NCI-H187 treated with DMSO at 0.1 percent for 48 hours (cell line): ENCODE measurements at regions not wholly inside any gene's neighbourhood (a gene's known extent, or its start where the extent isn't known, plus 50 kb on each side); places are given as distances from the start of the nearest gene placed in this dataset.
"Not testable (repeated sequence)": the region's sequence is repeated elsewhere in the genome, so short reads cannot be mapped to it uniquely, and the experiment has no call there.

Source experiments
- DNase-seq: peaks from one replicate; lab custom pipeline; 2025; lab: John Stamatoyannopoulos, UW

DNA sequence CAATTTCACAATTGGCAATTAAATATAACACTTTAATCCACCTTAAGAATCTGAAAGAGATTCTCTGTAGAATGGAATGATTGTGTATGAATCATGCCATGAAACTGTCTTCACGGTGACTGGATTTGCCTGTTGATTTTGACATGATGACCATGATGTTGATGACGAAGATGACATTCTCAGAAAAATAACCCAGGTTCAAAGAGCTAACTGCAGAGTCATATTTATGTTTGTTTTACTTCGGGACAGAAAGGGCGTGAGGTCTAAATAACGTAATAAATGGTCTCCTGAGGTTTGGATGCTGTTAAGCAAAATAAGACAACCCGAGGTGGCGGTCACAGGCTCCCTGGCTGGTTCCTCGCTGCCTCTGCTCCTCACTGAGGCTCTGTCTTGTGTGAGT, 532.0 kb downstream of the TMEM121 start:
- no peak for DNase-seq

DNA sequence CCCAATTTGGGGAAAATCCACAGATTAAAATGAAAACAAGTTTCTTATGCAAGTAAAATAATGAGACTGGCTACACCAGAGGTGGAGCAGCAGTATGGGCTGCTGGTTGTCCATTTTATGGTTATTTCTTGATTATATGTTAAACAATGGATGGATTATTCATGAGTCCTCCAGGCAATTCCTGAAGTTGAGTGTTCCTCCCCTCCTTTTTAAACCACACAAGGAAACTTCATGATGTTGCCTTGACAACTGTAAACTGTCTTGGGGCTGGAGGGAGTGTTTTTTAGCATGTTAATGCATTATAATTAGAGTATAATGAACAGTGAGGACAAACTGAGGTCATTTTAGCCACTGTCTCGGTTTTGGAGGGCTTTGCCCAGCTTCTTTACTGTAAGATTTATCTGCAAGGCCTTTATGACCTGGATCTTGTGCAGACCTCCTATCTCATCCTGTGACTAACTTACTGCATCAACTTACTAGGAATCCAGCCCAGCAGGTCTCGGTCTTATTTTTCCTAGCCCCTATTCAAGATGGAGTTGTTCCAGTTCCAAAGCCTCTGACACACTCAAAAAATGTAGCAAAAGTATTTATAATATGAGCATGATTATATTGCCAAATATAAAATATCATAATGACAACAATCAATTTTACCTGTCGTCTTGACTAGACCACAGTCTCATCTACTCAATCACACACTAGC, 534.0 kb downstream of the TMEM121 start:
- no peak for DNase-seq

DNA sequence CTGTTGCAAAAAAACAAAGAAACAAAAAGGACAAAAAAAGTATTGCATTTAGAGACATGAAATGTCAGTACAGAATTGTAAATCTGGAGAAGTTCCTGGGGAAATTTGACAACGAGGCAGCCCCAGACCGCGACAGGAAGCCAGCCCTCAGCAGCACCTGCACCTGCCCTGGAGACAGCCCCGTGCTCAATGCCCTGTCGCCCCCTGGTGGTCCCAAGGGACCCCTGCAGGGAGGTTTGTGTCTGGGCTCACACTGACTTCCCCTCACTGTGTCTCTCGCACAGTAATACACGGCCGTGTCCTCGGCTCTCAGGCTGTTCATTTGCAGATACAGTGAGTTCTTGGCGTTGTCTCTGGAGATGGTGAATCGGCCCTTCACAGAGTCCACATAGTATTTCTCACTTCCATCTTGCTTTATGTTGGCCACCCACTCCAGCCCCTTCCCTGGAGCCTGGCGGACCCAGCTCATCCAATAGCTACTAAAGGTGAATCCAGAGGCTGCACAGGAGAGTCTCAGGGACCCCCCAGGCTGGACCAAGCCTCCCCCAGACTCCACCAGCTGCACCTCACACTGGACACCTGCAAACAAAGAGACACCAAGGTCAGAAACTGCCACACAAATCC, 535.6 kb downstream of the TMEM121 start:
- DNase-seq, result not testable (repeated sequence)

DNA sequence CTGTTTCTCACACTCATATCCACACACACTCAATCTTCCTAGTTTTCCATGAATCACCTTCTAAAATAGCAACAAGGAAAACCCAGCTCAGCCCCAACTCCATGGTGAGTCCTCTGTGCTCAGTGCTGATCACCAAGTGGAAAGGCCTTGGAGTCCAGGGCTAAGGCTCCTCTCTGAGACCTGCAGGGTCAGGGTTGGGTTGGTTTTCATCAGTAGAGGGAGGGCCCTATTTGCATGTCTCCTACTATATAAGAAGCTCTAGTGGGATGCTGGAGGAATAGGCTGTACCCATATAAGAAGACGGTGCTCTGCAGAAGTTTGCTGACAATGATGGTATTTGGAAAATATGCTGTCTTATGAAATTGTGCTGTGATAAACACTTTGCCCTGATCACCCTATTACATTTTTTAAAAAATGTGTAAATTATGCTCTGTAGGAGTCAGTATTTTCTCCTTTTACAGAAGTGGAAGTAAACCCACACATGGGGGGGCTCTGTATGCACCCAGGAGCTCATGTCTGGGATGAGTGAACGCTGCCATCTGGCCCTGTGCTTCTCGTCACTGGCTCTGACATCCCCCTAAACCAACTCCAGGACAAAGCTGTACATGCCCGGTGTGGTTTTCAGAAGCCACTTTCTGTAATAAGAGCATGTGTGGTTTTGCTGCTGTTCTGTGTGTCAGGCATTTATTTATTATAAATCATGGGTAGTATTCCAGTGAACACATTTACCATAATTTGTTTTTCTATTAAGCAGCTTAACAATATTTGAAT, 536.3 kb downstream of the TMEM121 start:
- no peak for DNase-seq

DNA sequence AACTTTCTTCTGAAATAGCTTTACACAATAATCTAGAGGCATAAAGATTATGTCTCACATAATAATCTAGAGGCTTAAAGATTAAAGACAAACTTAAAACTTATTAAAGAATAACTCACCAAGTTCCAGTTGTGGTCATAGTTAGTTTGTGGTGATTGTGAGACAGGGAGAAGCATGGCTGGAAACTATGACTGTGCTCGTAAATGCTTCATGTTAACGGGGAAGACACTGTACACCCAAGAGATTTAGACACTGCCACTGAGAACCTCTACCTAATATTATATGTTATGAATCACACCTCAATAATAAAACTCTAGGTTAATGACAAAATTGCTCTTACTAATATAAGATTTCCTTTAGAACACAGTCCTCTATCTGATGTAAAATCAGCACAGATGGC, 541.6 kb downstream of the TMEM121 start:
- no peak for DNase-seq

DNA sequence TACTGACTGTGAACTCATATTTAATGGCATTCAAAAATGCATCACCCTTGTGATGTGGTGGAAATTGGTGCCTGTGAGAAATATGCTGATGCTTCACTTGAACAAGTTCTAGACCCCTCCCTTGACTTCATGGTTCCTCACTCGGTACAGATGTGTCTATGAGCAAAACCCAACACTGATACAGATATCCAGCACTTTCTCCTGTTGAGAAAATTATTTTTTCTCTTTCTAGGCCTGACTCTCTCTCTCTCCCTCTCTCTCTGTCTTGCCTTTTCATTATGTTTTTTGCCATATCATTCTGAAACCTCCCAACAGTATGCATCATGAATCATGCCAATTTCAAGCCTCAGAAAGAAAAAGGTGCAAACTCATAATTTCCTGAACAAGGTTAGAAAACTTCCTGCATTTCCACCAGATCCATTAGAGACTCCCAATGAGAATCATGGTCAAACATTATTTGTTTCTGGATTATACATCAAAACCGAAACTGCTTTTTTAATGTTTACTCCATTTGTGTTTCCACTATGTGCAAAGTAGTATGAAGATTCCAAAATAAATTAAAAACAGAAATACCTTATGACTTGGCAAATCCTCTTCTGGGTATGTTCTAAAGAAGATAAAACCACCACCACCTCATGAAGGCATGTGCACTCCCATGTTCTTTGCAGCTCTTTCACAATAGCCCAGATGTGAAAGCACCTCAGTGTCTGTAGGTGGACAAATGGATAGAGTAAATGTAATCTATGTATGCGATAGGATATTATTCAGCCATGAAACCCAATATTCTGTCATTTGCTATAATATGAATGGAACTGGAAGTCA, 543.6 kb downstream of the TMEM121 start:
- no peak for DNase-seq

DNA sequence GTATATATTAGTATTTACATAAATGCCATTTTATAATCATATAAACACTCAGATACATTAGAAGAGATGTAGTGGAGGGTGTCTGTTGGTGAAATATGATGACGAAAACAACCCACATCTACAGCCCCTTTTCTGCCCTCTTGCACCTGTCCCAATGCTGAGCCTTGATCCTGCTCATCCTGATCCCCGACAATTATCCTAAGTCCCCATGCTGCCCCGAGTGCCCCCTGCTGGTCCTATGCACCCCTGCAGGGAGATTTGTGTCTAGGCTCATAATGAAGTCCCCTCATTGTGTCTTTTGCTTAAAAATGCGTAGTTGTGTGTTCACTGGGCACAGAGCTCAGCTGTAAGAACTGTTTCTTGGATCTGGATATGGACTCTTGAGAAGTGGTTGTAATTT, 554.5 kb downstream of the TMEM121 start:
- DNase-seq, result no peak

DNA sequence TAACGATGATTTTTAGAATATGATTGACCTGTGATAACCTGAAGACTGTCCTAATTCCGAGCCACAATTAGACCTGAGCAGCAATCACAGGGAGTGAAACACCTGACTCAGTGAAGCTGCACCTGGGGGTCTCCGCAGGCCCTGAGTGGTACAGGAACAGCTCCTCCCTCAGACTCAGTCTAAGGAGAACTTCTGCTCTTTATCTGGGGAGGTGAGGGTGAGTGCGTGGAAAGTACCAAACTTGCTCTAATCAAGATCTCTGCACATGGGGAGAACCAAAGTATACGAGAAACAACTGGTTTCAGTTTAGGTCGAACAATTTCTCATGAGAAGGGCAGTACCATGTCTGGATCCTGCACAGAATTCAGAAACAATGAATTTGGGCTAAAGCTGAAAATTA, 555.3 kb downstream of the TMEM121 start:
- not testable (repeated sequence) for DNase-seq

DNA sequence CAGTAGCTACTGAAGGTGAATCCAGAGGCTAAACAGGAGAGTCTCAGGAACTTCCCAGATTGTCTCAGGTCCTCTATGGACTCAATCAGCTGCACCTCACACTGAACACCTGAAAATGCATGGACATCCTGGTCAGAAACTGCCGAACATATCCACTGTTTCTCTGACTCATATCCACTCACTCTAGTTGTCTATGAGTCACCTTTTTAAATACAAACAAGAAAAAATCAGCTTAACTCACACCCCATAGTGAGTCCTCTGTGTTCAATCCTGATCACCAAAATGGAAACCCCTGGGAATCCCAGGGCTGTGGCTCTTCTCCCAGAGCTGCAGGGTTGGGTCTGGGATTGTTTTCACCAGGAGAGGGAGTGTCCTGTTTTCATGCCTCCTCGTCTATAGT, 556.7 kb downstream of the TMEM121 start:
- DNase-seq, result no peak

DNA sequence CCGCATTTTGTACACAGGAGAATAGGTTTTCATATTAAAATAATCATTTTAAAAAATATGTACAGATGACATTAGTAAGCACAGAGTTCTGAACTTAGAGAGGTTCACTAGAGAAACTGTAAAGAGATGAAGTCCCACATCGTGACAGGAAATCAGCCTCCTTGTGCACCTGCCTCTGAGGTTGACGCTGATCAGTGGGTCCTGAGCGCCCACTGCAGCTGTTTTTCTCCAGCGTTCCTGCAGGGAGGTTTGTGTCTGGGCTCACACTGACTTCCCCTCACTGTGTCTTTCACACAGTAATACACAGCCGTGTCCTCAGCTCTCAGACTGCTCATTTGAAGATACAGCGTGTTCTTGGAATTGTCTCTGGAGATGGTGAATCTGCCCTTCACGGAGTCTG, 561.5 kb downstream of the TMEM121 start:
- no peak for DNase-seq

DNA sequence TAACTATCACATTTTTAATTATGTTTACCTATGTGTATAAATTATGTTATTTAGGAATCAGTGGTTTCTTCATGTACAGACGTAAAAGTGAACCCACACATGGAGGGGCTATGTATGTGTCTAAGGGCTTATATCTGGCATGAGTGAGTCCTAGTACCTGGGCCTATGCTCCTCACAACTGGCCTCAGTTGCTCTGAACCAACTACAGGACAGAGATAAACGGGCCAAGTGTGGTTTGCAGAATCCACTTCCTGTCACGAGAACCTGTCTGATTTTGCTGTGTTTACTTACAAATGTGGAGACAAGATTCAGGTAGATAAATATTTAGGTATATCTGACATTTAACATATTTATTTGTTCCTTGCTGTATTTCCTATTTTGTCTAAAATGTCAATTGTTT, 562.5 kb downstream of the TMEM121 start:
- not testable (repeated sequence) for DNase-seq

DNA sequence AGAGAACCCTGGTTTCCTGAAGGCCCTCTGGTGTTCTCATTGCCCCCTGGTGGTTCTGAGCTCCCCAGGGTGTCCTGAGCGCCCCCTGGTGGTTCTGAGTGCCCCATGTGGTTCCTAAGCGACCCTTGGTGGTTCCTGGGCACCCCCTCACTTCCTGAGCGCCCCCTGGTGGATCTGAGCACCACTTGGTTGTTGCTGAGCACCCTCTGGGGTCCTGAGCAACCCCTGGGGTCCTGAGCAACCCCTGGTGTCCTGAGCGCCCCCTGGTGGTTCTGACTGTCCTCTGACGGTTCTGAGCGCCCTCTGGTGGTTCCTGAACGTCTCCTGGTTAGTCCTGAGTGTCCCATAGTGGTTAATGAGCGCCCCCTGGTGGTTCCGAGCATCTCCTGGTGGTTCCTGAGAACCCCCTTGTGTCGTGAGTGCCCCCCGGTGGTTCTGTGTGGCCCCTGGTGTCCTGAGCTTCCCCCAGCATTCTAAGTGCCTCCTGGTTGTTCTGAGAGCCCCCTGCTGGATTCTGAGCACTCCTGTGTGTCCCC, 568.3 kb downstream of the TMEM121 start:
- no peak for DNase-seq

DNA sequence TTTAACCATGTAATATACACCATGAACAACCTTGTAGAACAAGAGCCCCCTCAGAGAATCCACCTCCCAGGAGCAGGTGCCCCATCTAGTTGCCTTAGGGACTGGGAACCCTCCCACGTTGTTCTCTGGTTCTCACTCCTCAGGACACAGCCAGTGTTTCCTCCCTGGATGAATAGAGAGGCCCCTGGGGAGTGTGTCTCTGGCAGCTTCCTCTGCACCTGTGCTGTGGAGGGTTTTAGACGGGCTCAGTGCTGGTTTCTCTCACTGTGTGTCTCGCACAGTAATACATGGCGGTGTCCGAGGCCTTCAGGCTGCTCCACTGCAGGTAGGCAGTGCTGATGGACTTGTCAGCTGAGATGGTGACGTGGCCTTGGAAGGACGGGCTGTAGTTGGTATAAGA, 581.3 kb downstream of the TMEM121 start:
- DNase-seq, result no peak

DNA sequence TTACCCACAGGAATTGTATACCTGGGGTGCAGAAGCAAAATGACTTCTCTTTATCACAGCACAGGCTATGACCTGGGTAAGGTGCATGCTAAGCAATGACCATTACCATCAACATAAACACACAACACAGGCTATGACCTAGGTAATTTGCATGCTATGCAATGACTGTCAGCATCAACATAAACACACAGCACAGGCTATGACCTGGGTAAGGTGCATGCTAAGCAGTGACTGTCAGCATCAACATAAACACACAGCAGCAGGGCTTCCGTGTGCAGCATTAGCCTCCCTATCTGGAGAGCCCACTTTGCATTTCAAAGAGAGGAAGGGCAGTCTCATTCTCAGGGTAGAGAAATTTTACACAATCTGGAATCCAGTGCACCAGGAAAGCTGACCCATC, 583.0 kb downstream of the TMEM121 start:
- DNase-seq, result no peak

DNA sequence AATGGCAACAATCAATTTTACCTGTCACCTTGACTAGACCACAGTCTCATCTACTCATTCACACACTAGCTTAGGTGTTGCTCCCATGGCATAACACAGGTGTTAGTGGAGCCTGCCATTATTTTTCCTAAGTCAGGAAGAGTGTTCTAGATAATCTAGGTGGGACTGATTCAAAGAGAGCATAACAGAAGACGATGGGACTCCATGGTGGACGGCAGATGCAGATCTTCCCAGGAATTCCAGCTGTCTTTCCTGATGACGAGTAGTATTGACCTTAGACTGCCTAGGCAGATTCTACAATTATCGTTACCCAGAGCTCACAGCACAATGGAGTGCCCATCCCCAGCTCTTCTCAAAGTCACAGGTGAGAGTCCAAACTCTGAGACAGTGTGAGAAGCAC, 589.0 kb downstream of the TMEM121 start:
- DNase-seq, result no peak

DNA sequence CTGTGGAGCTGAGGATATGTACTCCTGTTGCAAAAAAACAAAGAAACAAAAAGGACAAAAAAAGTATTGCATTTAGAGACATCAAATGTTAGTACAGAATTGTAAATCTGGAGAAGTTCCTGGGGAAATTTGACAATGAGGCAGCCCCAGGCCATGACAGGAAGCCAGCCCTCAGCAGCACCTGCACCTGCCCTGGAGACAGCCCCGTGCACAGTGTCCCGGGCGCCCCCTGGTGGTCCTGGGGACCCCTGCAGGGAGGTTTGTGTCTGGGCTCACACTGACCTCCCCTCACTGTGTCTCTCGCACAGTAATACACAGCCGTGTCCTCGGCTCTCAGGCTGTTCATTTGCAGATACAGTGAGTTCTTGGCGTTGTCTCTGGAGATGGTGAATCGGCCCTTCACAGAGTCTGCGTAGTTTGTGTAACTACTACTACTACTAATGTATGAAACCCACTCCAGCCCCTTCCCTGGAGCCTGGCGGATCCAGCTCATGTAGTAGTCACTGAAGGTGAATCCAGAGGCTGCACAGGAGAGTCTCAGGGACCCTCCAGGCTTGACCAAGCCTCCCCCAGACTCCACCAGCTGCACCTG, 590.1 kb downstream of the TMEM121 start:
- DNase-seq, result not testable (repeated sequence)

DNA sequence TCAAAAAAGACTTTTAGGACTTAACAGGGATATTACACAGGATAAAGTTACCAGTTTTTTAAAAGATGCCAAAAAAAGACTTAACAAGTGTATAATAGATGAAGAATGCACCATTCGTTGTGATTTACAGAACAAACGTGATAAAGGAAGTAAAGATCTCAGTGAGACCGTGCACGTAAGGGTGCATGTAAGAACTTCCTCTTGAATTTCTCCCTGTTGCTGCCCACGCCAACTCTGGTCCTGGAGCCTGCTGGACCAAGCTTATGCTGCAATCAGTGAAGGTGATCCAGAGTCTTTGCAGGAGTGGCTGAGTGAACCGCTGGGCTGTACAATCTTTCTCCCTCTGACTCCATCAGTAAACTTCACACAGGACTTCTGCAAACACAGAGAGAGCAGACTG, 593.7 kb downstream of the TMEM121 start:
- no peak for DNase-seq

DNA sequence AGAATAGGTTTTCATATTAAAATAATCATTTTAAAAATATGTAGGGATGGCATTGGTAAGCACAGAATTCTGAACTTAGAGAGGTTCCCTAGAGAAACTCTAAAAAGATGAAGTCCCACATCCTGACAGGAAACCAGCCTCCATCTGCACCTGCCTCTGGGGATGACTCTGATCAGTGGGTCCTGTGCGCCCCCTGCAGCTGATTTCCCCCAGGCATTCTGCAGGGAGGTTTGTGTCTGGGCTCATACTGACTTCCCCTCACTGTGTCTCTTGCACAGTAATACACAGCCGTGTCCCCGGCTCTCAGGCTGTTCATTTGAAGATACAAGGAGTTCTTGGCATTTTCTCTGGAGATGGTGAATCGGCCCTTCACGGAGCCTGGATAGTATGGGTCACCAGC, 602.9 kb downstream of the TMEM121 start:
- DNase-seq, result no peak

DNA sequence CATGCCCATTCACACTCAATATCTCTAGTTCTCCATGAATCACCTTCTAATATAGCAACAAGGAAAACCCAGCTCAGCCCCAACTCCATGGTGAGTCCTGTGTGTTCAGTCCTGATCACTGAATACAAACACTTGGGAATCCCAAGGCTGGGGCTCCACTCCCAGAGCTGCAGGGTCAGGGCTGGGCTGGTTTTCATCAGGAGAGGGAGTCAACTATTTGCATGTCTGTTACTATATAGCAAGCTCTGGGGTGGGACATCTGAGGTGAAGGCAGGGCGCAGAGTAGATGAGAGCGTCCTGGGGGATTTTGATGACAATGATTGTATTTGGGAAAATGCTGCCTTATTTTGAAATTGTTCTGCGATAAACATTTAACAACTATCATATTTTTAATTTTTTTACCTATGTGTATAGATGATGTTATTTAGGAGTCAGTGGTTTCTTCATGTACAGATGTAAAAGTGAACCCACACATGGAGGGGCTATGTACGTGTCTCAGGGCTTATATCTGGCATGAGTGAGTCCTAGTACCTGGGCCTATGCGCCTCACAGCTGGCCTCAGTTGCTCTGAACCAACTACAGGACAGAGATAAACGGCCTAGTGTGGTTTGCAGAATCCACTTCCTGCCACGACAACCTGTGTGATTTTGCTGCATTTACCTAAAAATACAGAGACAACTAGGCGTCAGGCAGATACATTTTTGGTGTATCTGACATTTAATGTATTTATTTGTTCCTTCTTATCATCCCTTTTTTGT, 603.7 kb downstream of the TMEM121 start:
- DNase-seq, result not testable (repeated sequence)

DNA sequence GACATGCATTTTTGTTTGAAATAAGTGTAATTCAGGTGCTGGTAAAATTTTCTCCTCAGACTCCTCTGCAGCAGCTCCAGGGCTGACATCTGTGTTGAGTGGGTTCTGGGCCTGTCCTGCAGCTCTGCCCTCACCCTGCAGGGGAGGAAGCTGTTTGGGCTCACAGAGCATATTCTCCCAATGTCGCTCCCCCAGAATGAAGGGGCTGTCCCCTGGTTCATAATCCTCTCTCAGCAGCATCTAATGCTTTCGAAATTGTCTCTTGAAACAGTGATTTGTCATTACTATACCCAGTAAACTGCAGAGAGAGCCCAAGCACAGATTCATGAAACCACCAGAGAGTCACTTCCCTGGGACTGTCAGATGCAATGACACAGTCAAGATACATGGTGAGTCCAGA, 606.7 kb downstream of the TMEM121 start:
- DNase-seq, result not testable (repeated sequence)

DNA sequence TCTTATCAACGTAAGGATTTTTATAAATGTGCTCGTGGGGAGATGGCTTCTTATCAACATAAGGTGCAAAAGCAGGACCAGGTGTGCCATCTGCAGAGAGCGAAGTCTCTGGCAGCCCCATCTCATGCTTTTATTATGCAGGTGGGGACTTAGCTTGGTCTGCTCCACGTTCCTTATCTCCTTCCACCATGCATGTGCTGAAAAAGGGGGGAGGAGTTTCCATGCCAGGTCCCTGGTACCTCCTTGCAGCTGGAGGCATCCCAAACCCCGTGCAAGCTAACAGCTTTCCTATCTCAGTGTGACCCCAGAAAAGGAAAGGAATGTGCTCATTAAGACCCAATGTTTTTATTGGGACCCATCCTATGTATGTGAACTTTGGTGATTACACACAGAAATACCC, 608.5 kb downstream of the TMEM121 start:
- no peak for DNase-seq
